Natural killer cell treated with Interleukin-12 subunit alpha and Interleukin-12 subunit beta and Interleukin-15 and Interleukin-18, amount 100 ng/mL, for 72 hours (primary cell): ENCODE measurements at regions not wholly inside any gene's neighbourhood (a gene's known extent, or its start where the extent isn't known, plus 50 kb on each side); places are given as distances from the start of the nearest gene placed in this dataset.

ENCODE experiments used
- ATAC-seq, 2 donors: fragments of 150-1000 bp; cut with Tn5 transposase in 1 of 2; sonication (Bioruptor Pico), chemical (Tn5 transposase) in 1 of 2; 2 replicates each; pipeline ENCODE4 v1.10.0; 2021
- DNase-seq: peaks from one replicate; pipeline ENCODE4 v3.0.0; 2022; ENCODE audit warnings: low spot score
- H3K27ac Mint-ChIP-seq, 2 donors: 1 replicate in 1 of 2; 2 replicates in 1 of 2; pipeline ENCODE4 v1.8.0; 2022; ENCODE audit warnings: mixed read lengths in 2 of 2, mild to moderate bottlenecking in 1 of 2, moderate library complexity in 1 of 2
- H3K27me3 Mint-ChIP-seq, 2 donors: 1 replicate in 1 of 2; 2 replicates in 1 of 2; pipeline ENCODE4 v1.8.0; 2022; ENCODE audit warnings: mixed read lengths in 2 of 2
- H3K36me3 Mint-ChIP-seq: one replicate; pipeline ENCODE4 v1.8.0; 2022; ENCODE audit warnings: mixed read lengths
- H3K4me1 Mint-ChIP-seq, 2 donors: 1 replicate in 1 of 2; 2 replicates in 1 of 2; pipeline ENCODE4 v1.8.0; 2022; ENCODE audit warnings: low read depth in 2 of 2, mixed read lengths in 2 of 2, mild to moderate bottlenecking in 1 of 2
- H3K4me3 Mint-ChIP-seq: one replicate; pipeline ENCODE4 v1.8.0; 2022; ENCODE audit warnings: mixed read lengths
- H3K9me3 Mint-ChIP-seq: 2 replicates; pipeline ENCODE4 v1.8.0; 2022; ENCODE audit warnings: mixed read lengths

GRCh38 chr4:52244848-52245247 is 193.7 kb downstream of the SPATA18 start:
- ATAC-seq (no peak), DNase-seq (no peak)
- Mint-ChIP-seq H3K27me3 (no peaks in the 10 kb centered on the region), H3K4me1 (no peaks in the 10 kb centered on the region), H3K27ac (no peak overlapping the region), H3K4me3 (no peak overlapping the region), H3K9me3 (peaks cover 12% of the 10 kb centered on the region), H3K36me3 (no peaks in the 10 kb centered on the region)

- no peaks in the 10 kb centered on the region for H3K27me3 Mint-ChIP-seq
- H3K36me3 Mint-ChIP-seq: no peaks in the 10 kb centered on the region
- H3K27ac Mint-ChIP-seq: no peak overlapping the region
- peaks cover 12% of the 10 kb centered on the region for H3K9me3 Mint-ChIP-seq
- no peak overlapping the region for H3K4me3 Mint-ChIP-seq
- ATAC-seq (no peak), DNase-seq (no peak)
- H3K4me1 Mint-ChIP-seq: no peaks in the 10 kb centered on the region
Measured at GRCh38 chr4:52246827-52247226, 195.7 kb downstream of the SPATA18 start.

- no peak overlapping the region for H3K4me3 Mint-ChIP-seq
- H3K27ac Mint-ChIP-seq: no peak overlapping the region
Measured at GRCh38 chr4:52247941-52248340, 196.8 kb downstream of the SPATA18 start.

GRCh38 chr4:52248820-52249219 is 197.7 kb downstream of the SPATA18 start:
- no peaks in the 10 kb centered on the region for H3K36me3 Mint-ChIP-seq
- no peak for ATAC-seq
- no peaks in the 10 kb centered on the region for H3K4me1 Mint-ChIP-seq
- no peak for DNase-seq
- no peak overlapping the region for H3K4me3 Mint-ChIP-seq
- H3K9me3 Mint-ChIP-seq: peaks cover 16% of the 10 kb centered on the region
- no peak overlapping the region for H3K27ac Mint-ChIP-seq
- H3K27me3 Mint-ChIP-seq: no peaks in the 10 kb centered on the region

More at GRCh38 chr4:52247941-52248340, 196.8 kb downstream of the SPATA18 start:
- no peaks in the 10 kb centered on the region for H3K36me3 Mint-ChIP-seq
- ATAC-seq: no peak
- no peaks in the 10 kb centered on the region for H3K4me1 Mint-ChIP-seq
- no peak for DNase-seq
- H3K27me3 Mint-ChIP-seq: no peaks in the 10 kb centered on the region
- H3K9me3 Mint-ChIP-seq: peaks cover 16% of the 10 kb centered on the region

GRCh38 chr4:52249581-52249980 is 198.5 kb downstream of the SPATA18 start:
- no peak overlapping the region for H3K27ac Mint-ChIP-seq
- DNase-seq: no peak
- ATAC-seq: no peak
- H3K9me3 Mint-ChIP-seq: peaks cover 10% of the 10 kb centered on the region
- no peak overlapping the region for H3K4me3 Mint-ChIP-seq
- H3K36me3 Mint-ChIP-seq: no peaks in the 10 kb centered on the region
- H3K27me3 Mint-ChIP-seq: no peaks in the 10 kb centered on the region
- no peaks in the 10 kb centered on the region for H3K4me1 Mint-ChIP-seq

GRCh38 chr4:52250154-52250553 is 199.1 kb downstream of the SPATA18 start:
- DNase-seq (no peak), ATAC-seq (no peak)
- Mint-ChIP-seq H3K27ac (no peak overlapping the region), H3K27me3 (no peaks in the 10 kb centered on the region), H3K36me3 (no peaks in the 10 kb centered on the region), H3K4me1 (no peaks in the 10 kb centered on the region), H3K4me3 (no peak overlapping the region), H3K9me3 (peaks cover 10% of the 10 kb centered on the region)

GRCh38 chr4:52251864-52252263 is 200.8 kb downstream of the SPATA18 start:
- DNase-seq: no peak
- no peak overlapping the region for H3K27ac Mint-ChIP-seq
- no peaks in the 10 kb centered on the region for H3K36me3 Mint-ChIP-seq
- H3K27me3 Mint-ChIP-seq: no peaks in the 10 kb centered on the region
- no peak overlapping the region for H3K4me3 Mint-ChIP-seq
- ATAC-seq: no peak
- H3K9me3 Mint-ChIP-seq: peaks cover 10% of the 10 kb centered on the region
- H3K4me1 Mint-ChIP-seq: no peaks in the 10 kb centered on the region

- no peak for DNase-seq
- no peak for ATAC-seq
- H3K4me1 Mint-ChIP-seq: no peaks in the 10 kb centered on the region
- no peak overlapping the region for H3K27ac Mint-ChIP-seq
- no peaks in the 10 kb centered on the region for H3K27me3 Mint-ChIP-seq
- peaks cover 6% of the 10 kb centered on the region for H3K9me3 Mint-ChIP-seq
- no peaks in the 10 kb centered on the region for H3K36me3 Mint-ChIP-seq
- no peak overlapping the region for H3K4me3 Mint-ChIP-seq
Measured at GRCh38 chr4:52253025-52253424, 201.9 kb downstream of the SPATA18 start.

- Mint-ChIP-seq H3K4me1 (no peaks in the 10 kb centered on the region), H3K27ac (no peak overlapping the region), H3K9me3 (peaks cover 9% of the 10 kb centered on the region), H3K4me3 (no peak overlapping the region), H3K36me3 (no peaks in the 10 kb centered on the region), H3K27me3 (no peaks in the 10 kb centered on the region)
- ATAC-seq (no peak), DNase-seq (no peak)
Measured at GRCh38 chr4:52256522-52256921, 205.4 kb downstream of the SPATA18 start.

GRCh38 chr4:52259978-52260377 is 208.9 kb downstream of the SPATA18 start:
- Mint-ChIP-seq H3K4me1 (no peaks in the 10 kb centered on the region), H3K9me3 (peaks cover 9% of the 10 kb centered on the region)

GRCh38 chr4:52260514-52261210 is 209.6 kb downstream of the SPATA18 start:
- no peaks in the 10 kb centered on the region for H3K27me3 Mint-ChIP-seq
- no peaks in the 10 kb centered on the region for H3K36me3 Mint-ChIP-seq
- H3K4me1 Mint-ChIP-seq: no peaks in the 10 kb centered on the region
- H3K27ac Mint-ChIP-seq: no peak overlapping the region
- DNase-seq (no peak), ATAC-seq (no peak)
- no peak overlapping the region for H3K4me3 Mint-ChIP-seq
- peaks cover 9% of the 10 kb centered on the region for H3K9me3 Mint-ChIP-seq

More at GRCh38 chr4:52259978-52260377, 208.9 kb downstream of the SPATA18 start:
- no peak overlapping the region for H3K4me3 Mint-ChIP-seq
- DNase-seq (no peak), ATAC-seq (no peak)
- no peak overlapping the region for H3K27ac Mint-ChIP-seq
- no peaks in the 10 kb centered on the region for H3K36me3 Mint-ChIP-seq
- no peaks in the 10 kb centered on the region for H3K27me3 Mint-ChIP-seq

- H3K36me3 Mint-ChIP-seq: no peaks in the 10 kb centered on the region
- H3K9me3 Mint-ChIP-seq: peaks cover 15% of the 10 kb centered on the region
- H3K27me3 Mint-ChIP-seq: no peaks in the 10 kb centered on the region
- no peak for ATAC-seq
- no peaks in the 10 kb centered on the region for H3K4me1 Mint-ChIP-seq
- no peak overlapping the region for H3K27ac Mint-ChIP-seq
- H3K4me3 Mint-ChIP-seq: no peak overlapping the region
- DNase-seq: no peak
Measured at GRCh38 chr4:52263607-52264006, 212.5 kb downstream of the SPATA18 start.

GRCh38 chr4:52265781-52266525 is 214.8 kb downstream of the SPATA18 start:
- Mint-ChIP-seq H3K4me1 (no peaks in the 10 kb centered on the region), H3K36me3 (no peaks in the 10 kb centered on the region), H3K27me3 (no peaks in the 10 kb centered on the region), H3K9me3 (peaks cover 17% of the 10 kb centered on the region), H3K4me3 (no peak overlapping the region), H3K27ac (no peak overlapping the region)
- ATAC-seq (no peak), DNase-seq (no peak)

GRCh38 chr4:52266537-52267137 is 215.5 kb downstream of the SPATA18 start:
- peaks cover 19% of the 10 kb centered on the region for H3K9me3 Mint-ChIP-seq
- no peaks in the 10 kb centered on the region for H3K4me1 Mint-ChIP-seq
- no peak overlapping the region for H3K4me3 Mint-ChIP-seq
- no peak overlapping the region for H3K27ac Mint-ChIP-seq
- H3K27me3 Mint-ChIP-seq: no peaks in the 10 kb centered on the region
- ATAC-seq (no peak), DNase-seq (no peak)
- H3K36me3 Mint-ChIP-seq: no peaks in the 10 kb centered on the region
